MM.1S (cell line): ENCODE measurements at regions not wholly inside any gene's neighbourhood (a gene's known extent, or its start where the extent isn't known, plus 50 kb on each side); places are given as distances from the start of the nearest gene placed in this dataset.

ENCODE experiments used
- CTCF ChIP-seq: fragments of 300-600 bp; sonication (generic); IDR thresholded peaks from 2 replicates; pipeline ENCODE4 v1.5.1; 2016; ENCODE audit warnings: antibody characterized with exemption, low read length, mixed read lengths
- EZH2 ChIP-seq: fragments of 300-600 bp; sonication (generic); optimal IDR thresholded peaks from 2 replicates; pipeline ENCODE3; 2017; ENCODE audit warnings: low read depth, mild to moderate bottlenecking, antibody characterized with exemption, low read length, mixed read lengths
- EZH2phosphoT487 ChIP-seq: fragments of 300-600 bp; sonication (generic); IDR thresholded peaks from 2 replicates; pipeline ENCODE4 v1.6.1; 2018; ENCODE audit warnings: antibody characterized with exemption, low read length

GRCh38 chr11:128294671-128295050 lies 292.7 kb downstream of the ETS1 start:
- TF ChIP-seq CTCF (no peak), EZH2 (no peak), EZH2phosphoT487 (no peak)
